ENCODE measurements at regions not wholly inside any gene's neighbourhood (a gene's known extent, or its start where the extent isn't known, plus 50 kb on each side); places are given as distances from the start of the nearest gene placed in this dataset.
A peak's percentile ranks its signal among the peaks of the same experiment; 100 is the strongest.

- H3K27ac ChIP-seq: no peak overlapping the region
- no peak for TF ChIP-seq ZFX (IDR thresholded peaks at IDR 0.05; ENCODE audit: borderline replicate concordance)
- peak; percentile 71 for TF ChIP-seq CTCF (IDR thresholded peaks at IDR 0.05)
Observed at GRCh38 chrX:77160301-77160700, 286.9 kb upstream of the FGF16 start.

- no peak overlapping the region for H3K27ac ChIP-seq
- no peak for TF ChIP-seq CTCF (IDR thresholded peaks at IDR 0.05)
- TF ChIP-seq ZFX (IDR thresholded peaks at IDR 0.05; ENCODE audit: borderline replicate concordance): no peak
Observed at GRCh38 chrX:77162777-77163176, 284.4 kb upstream of the FGF16 start.

- no peak overlapping the region for H3K27ac ChIP-seq
Observed at GRCh38 chrX:77167993-77168392, 279.2 kb upstream of the FGF16 start.

GRCh38 chrX:77174680-77175519 is 272.3 kb upstream of the FGF16 start:
- TF ChIP-seq CTCF (IDR thresholded peaks at IDR 0.05) (no peak), ZFX (IDR thresholded peaks at IDR 0.05; ENCODE audit: borderline replicate concordance) (no peak)
- H3K27ac ChIP-seq: no peak overlapping the region

More at GRCh38 chrX:77167993-77168392, 279.2 kb upstream of the FGF16 start:
- no peak for TF ChIP-seq CTCF (IDR thresholded peaks at IDR 0.05)
- no peak for TF ChIP-seq ZFX (IDR thresholded peaks at IDR 0.05; ENCODE audit: borderline replicate concordance)

GRCh38 chrX:77200663-77201062 is 246.5 kb upstream of the FGF16 start:
- H3K27ac ChIP-seq: no peak overlapping the region
- TF ChIP-seq CTCF (IDR thresholded peaks at IDR 0.05): no peak
- no peak for TF ChIP-seq ZFX (IDR thresholded peaks at IDR 0.05; ENCODE audit: borderline replicate concordance)

- no peak for TF ChIP-seq ZFX (IDR thresholded peaks at IDR 0.05; ENCODE audit: borderline replicate concordance)
- no peak for TF ChIP-seq CTCF (IDR thresholded peaks at IDR 0.05)
- no peak overlapping the region for H3K27ac ChIP-seq
Observed at GRCh38 chrX:77223046-77223445, 224.1 kb upstream of the FGF16 start.

GRCh38 chrX:77264490-77264889 is 182.7 kb upstream of the FGF16 start:
- no peak overlapping the region for H3K27ac ChIP-seq
- TF ChIP-seq CTCF (IDR thresholded peaks at IDR 0.05): no peak
- no peak for TF ChIP-seq ZFX (IDR thresholded peaks at IDR 0.05; ENCODE audit: borderline replicate concordance)

Measured in 22Rv1 (cell line).